Heart left ventricle (tissue), 16 donors: ENCODE measurements at regions not wholly inside any gene's neighbourhood (a gene's known extent, or its start where the extent isn't known, plus 50 kb on each side); places are given as distances from the start of the nearest gene placed in this dataset.

Experiments
- ATAC-seq, 4 donors: fragments of 200-7000 bp; cut with Tn5 transposase; one replicate each; pipeline ENCODE4 v1.9.1; 2020 to 2022; ENCODE audit warnings: moderate library complexity in 4 of 4, mild to moderate bottlenecking in 3 of 4, moderate number of reproducible peaks in 1 of 4
- DNase-seq, 5 donors: peaks; one replicate each; pipeline ENCODE4 v3.0.0-alpha.2; 2020
- H3K27ac ChIP-seq, 12 donors: fragments of 200-600 bp; sonication (generic) in 4 of 12; one replicate each; pipeline versions ENCODE4 v1.5.0 to v1.8.0; 2016 to 2022; ENCODE audit warnings: mild to moderate bottlenecking in 2 of 12
- H3K27me3 ChIP-seq, 9 donors: fragments of 200-600 bp; sonication (generic) in 2 of 9; one replicate each; pipeline versions ENCODE4 v1.5.1 to v1.8.0; 2016 to 2022; ENCODE audit warnings: mild to moderate bottlenecking in 3 of 9
- H3K36me3 ChIP-seq, 9 donors: fragments of 200-600 bp; sonication (generic) in 2 of 9; one replicate each; pipeline versions ENCODE4 v1.5.0 to v1.8.0; 2018 to 2022; ENCODE audit warnings: mild to moderate bottlenecking in 2 of 9
- H3K4me1 ChIP-seq, 12 donors: fragments of 200-600 bp; sonication (generic) in 4 of 12; one replicate each; pipeline versions ENCODE4 v1.5.0 to v1.8.0; 2016 to 2022; ENCODE audit warnings: mild to moderate bottlenecking in 3 of 12
- H3K4me3 ChIP-seq, 12 donors: fragments of 200-600 bp; sonication (generic) in 4 of 12; one replicate each; pipeline versions ENCODE4 v1.5.0 to v1.8.0; 2017 to 2022; ENCODE audit warnings: mild to moderate bottlenecking in 9 of 12, moderate library complexity in 4 of 12
- H3K9me3 ChIP-seq, 12 donors: fragments of 200-600 bp; sonication (generic) in 4 of 12; one replicate each; pipeline versions ENCODE4 v1.5.0 to v1.8.0; 2016 to 2022; ENCODE audit warnings: mild to moderate bottlenecking in 1 of 12
- POLR2A ChIP-seq, 2 donors: fragments of 450-650 bp; IDR thresholded peaks; one replicate each; pipeline ENCODE4 v1.6.1; 2017; ENCODE audit warnings: antibody characterized with exemption in 2 of 2, mild to moderate bottlenecking in 2 of 2, moderate library complexity in 2 of 2
- WGBS, 4 donors: extraction: QIAGEN DNeasy Blood & Tissue Kit in 2 of 4; methylation state at CpG; one replicate each; pipeline versions ENCODE4 v1.1.5 to v1.1.7; 2013 to 2018; 5-methylcytosine and 5-hydroxymethylcytosine counted together
- intact Hi-C, 10 donors: fragments of 100-400 bp; cut with DNase I; formaldehyde crosslinking; loops; one replicate each; pipeline versions ENCODE4 v1.11.1 to v1.14.2; 2022
- TF ChIP-seq, protein P1 (sequence below), 12 donors: fragments of 200-600 bp; sonication (generic) in 4 of 12; IDR thresholded peaks; one replicate each; pipeline versions ENCODE4 v1.5.0 to v1.8.0; 2018 to 2022; ENCODE audit warnings: antibody characterized with exemption in 12 of 12, mild to moderate bottlenecking in 5 of 12
- donor health status: ischemic (EF 13 %, LVEDD 7.1; RV severe dilation, severe dysfunction).
- donor health status: healthy with polysubstance abuse.
- donor health status: DM: no; HTN: yes; CAD: no.
- donor health status: DM: no; HTN: no; CAD: no.
- donor health status: ischemic (EF 25% LVEDD 6.9; RV normal size, moderate dysfunction).
- donor health status: ischemic (EF 25% LVEDD 5.7; RV mildly dilated, moderate dysfunction).
- donor health status: healthy.
- donor health status: DM: yes; HTN: yes; CAD: no.
- donor health status: ischemic (EF 35%, LVEDD 5.7; RV mildly dilated, moderate dysfunction).
- donor health status: nonischemic (EF 11% LVEDD 7.7; RV severe dilation, severe dysfunction).
- donor health status: DM: yes; HTN: yes; CAD: no.
- donor health status: PGD.
- donor health status: ischemic (EF 29% LVEDD 5.4; RV normal size, mild dysfunction).
- donor health status: nonischemic (EF 23%, LVEDD 6.1; RV moderate dilation, normal function).

DNA sequence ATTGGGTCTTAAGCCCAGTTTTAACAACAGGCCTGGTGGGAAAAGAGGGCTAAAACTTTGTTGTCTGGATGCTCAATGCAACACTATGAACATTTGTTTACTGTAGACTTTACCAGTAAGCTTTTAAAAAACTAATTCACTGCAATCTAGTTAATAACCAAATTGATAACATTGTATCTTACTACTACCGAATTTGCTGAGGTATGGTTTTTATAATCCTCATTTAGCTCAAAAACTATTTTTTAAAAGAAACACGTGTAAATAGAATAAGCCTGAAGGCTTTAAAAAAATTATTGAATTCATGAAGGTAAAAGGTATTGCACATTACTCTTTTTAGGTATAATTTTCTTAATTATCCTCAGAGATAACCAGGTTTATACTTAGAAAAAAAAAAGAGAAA, 500.6 kb downstream of the RWDD3 start:
- Histone ChIP-seq H3K9me3 (peaks cover 0 to 24% (median 0%) of the 10 kb centered on the region in 12 donors), H3K4me3 (no peak overlapping the region), H3K27me3 (no peaks in the 10 kb centered on the region), H3K4me1 (no peaks in the 10 kb centered on the region), H3K36me3 (no peaks in the 10 kb centered on the region), H3K27ac (no peak overlapping the region)
- ATAC-seq: no peak
- DNase-seq: no peak
- intact Hi-C loops: no loop called here
- TF ChIP-seq POLR2A (IDR thresholded peaks at IDR 0.05): no peak
- TF ChIP-seq, protein P1, sequence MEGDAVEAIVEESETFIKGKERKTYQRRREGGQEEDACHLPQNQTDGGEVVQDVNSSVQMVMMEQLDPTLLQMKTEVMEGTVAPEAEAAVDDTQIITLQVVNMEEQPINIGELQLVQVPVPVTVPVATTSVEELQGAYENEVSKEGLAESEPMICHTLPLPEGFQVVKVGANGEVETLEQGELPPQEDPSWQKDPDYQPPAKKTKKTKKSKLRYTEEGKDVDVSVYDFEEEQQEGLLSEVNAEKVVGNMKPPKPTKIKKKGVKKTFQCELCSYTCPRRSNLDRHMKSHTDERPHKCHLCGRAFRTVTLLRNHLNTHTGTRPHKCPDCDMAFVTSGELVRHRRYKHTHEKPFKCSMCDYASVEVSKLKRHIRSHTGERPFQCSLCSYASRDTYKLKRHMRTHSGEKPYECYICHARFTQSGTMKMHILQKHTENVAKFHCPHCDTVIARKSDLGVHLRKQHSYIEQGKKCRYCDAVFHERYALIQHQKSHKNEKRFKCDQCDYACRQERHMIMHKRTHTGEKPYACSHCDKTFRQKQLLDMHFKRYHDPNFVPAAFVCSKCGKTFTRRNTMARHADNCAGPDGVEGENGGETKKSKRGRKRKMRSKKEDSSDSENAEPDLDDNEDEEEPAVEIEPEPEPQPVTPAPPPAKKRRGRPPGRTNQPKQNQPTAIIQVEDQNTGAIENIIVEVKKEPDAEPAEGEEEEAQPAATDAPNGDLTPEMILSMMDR (IDR thresholded peaks at IDR 0.05): no peak
- WGBS, 4 donors: 76 to 83% (median 77%) methylated on average over 2 of the region's 2 CpGs

DNA sequence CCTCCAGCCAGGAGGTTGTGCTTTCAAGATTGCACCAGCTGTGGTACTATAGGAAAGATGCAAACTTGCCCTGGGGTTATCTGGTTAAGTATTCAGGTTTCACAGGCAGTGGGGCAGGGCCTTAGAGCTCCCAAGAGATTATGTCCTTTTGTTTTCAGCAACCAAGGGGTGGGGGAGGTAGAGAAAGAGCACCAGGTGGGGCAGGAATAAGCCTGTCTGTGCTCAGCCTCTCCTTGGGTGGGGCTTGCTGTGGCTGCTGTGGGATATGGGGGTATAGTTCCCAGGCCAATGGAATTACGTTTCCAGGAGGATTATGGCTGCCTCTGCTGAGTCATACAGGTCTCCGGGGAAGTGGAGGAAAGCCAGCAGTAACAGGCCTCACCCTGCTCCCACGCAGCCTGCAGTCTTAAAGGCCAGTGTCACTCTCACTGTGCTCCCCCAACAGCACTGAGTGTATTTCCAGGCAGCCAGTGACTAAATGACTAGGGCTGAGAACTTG, 508.6 kb downstream of the RWDD3 start:
- Histone ChIP-seq H3K4me1 (no peaks in the 10 kb centered on the region), H3K9me3 (peaks cover 0 to 32% (median 2%) of the 10 kb centered on the region in 12 donors), H3K27ac (no peak overlapping the region), H3K4me3 (no peak overlapping the region), H3K27me3 (no peaks in the 10 kb centered on the region), H3K36me3 (no peaks in the 10 kb centered on the region)
- no peak for TF ChIP-seq POLR2A (IDR thresholded peaks at IDR 0.05)
- TF ChIP-seq, protein P1 (IDR thresholded peaks at IDR 0.05): no peak
- DNase-seq (peak in 3 of 5 donors; percentile 15 to 49 (median 42)), ATAC-seq (peak; percentile 73 to 96 (median 92))
- WGBS, 4 donors: 33 to 52% (median 41%) methylated on average over 3 of the region's 3 CpGs
- intact Hi-C loops: no loop called here

DNA sequence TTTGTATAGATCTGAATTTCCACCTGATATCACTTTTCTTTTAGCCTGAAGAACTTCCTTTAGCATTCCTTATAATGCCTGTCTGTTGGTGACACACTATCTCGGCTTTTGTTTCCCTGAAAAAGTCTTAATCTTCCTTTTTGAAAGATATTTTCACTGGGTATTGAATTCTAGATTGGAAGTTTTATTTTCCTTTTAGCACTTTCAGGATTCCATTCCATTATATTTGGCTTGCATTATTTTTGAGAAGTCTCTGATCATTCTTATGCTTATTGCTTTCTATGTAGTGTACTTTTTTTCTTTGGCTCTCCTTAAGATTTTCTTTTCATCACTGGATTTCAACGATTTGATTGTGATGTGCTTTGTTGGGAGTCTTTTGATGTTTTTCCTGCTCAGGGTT, 510.7 kb downstream of the RWDD3 start:
- Histone ChIP-seq H3K9me3 (peaks cover 0 to 13% (median 0%) of the 10 kb centered on the region in 12 donors), H3K27ac (no peak overlapping the region), H3K4me1 (no peaks in the 10 kb centered on the region), H3K36me3 (no peaks in the 10 kb centered on the region), H3K4me3 (no peak overlapping the region), H3K27me3 (no peaks in the 10 kb centered on the region)
- WGBS, 4 donors: 60 to 69% (median 64%) methylated on average over 2 of the region's 2 CpGs
- no peak for DNase-seq
- no peak for ATAC-seq
- TF ChIP-seq POLR2A (IDR thresholded peaks at IDR 0.05): no peak
- TF ChIP-seq, protein P1 (IDR thresholded peaks at IDR 0.05): no peak
- intact Hi-C loops: no loop called here

DNA sequence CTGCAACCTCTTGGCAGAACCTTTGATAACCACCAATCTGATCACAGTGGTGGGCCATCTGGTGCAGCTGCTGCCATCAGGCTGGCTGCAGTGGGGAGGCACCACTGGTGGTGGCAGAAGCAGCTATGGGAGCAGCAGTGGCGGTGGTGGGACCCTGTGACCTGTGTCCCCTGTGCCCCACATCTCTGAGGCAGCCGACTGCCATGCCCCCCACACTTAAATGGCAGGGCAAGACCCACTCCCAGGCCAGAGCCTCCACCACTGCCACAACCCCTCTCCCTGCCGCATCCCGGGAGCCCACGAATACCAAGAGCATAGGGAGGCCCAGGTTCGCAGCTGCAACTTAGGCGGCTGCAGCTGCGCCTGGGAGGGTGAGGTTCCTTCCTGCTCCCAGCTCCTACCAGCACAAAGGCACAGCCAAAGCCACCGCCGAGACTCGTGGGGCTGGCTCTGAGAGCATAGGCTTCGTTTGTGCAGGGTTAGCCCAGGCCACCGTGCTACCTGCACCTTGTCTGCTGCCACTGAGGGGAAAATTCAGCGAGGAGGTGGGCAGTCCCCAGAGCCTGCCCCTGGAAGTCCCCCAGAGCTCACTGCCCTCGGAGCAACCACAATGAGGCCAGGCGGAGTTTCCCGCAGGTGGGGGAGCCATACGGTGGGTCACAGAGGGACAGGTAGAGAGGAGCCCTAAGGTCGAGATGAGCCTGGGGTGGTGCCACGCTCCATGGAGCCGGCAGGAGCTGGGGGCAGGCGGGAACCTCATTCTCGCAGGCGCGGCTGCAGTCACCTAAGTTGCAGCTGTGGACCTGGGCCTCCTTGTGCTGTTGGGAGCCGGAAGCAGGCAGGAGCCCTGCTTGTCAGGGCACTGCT, 518.7 kb downstream of the RWDD3 start:
- WGBS, 4 donors: 92 to 97% (median 95%) methylated on average over 10 to 26 of the region's 26 CpGs
- H3K36me3 ChIP-seq: no peaks in the 10 kb centered on the region
- DNase-seq: no peak
- peaks cover 0 to 39% (median 19%) of the 10 kb centered on the region in 12 donors for H3K9me3 ChIP-seq
- TF ChIP-seq, protein P1 (IDR thresholded peaks at IDR 0.05): no peak
- no peak for TF ChIP-seq POLR2A (IDR thresholded peaks at IDR 0.05)
- no peak for ATAC-seq
- H3K4me3 ChIP-seq: no peak overlapping the region
- no peak overlapping the region for H3K27ac ChIP-seq
- H3K4me1 ChIP-seq: no peaks in the 10 kb centered on the region
- intact Hi-C loops: no loop called here
- no peaks in the 10 kb centered on the region for H3K27me3 ChIP-seq
